ENCODE measurements at regions not wholly inside any gene's neighbourhood (a gene's known extent, or its start where the extent isn't known, plus 50 kb on each side); places are given as distances from the start of the nearest gene placed in this dataset.

GRCh38 chr17:63113167-63113566 lies 147.1 kb downstream of the TANC2 start:
- TF ChIP-seq, protein P1, sequence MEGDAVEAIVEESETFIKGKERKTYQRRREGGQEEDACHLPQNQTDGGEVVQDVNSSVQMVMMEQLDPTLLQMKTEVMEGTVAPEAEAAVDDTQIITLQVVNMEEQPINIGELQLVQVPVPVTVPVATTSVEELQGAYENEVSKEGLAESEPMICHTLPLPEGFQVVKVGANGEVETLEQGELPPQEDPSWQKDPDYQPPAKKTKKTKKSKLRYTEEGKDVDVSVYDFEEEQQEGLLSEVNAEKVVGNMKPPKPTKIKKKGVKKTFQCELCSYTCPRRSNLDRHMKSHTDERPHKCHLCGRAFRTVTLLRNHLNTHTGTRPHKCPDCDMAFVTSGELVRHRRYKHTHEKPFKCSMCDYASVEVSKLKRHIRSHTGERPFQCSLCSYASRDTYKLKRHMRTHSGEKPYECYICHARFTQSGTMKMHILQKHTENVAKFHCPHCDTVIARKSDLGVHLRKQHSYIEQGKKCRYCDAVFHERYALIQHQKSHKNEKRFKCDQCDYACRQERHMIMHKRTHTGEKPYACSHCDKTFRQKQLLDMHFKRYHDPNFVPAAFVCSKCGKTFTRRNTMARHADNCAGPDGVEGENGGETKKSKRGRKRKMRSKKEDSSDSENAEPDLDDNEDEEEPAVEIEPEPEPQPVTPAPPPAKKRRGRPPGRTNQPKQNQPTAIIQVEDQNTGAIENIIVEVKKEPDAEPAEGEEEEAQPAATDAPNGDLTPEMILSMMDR (IDR thresholded peaks at IDR 0.05) = peak in 1 of 3 experiments; percentile 29
- no peak for TF ChIP-seq POLR2AphosphoS5 (IDR thresholded peaks at IDR 0.05)
- TF ChIP-seq EP300 (IDR thresholded peaks at IDR 0.05) = no peak
